ENCODE measurements at regions not wholly inside any gene's neighbourhood (a gene's known extent, or its start where the extent isn't known, plus 50 kb on each side); places are given as distances from the start of the nearest gene placed in this dataset.

DNA sequence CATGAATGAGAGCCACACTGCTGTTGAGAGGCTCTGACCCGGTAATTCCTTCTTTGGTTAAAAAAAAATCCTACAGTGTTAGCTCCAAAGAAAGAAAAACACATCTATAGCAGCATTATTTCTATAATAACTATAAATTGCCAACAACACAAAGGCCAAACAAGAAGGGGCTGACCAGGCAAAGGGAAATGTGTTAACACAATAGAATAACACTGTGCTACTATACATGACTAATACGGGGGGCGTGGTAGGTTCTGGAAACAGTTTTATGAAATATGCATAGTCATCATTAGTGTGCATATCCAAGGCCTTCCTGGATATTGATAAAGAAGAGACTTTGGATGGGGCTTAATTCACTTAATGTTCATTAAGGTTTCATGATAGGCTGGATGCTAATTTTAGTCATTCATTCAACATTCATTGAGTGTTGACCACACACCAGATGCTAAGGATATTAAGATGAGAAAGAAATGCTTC, 50.0 kb upstream of the CCL1 start:
- H3K4me1 ChIP-seq = peaks cover 0 to 4% (median 0%) of the 10 kb centered on the region in 4 donors
- no peaks in the 10 kb centered on the region for H3K36me3 ChIP-seq
- no peak for DNase-seq
- H3K4me3 ChIP-seq = no peak overlapping the region
- no peak overlapping the region for H3K27ac ChIP-seq
- WGBS, 2 donors = 71 to 77% methylated on average over 3 of the region's 3 CpGs
- TF ChIP-seq, protein P1, sequence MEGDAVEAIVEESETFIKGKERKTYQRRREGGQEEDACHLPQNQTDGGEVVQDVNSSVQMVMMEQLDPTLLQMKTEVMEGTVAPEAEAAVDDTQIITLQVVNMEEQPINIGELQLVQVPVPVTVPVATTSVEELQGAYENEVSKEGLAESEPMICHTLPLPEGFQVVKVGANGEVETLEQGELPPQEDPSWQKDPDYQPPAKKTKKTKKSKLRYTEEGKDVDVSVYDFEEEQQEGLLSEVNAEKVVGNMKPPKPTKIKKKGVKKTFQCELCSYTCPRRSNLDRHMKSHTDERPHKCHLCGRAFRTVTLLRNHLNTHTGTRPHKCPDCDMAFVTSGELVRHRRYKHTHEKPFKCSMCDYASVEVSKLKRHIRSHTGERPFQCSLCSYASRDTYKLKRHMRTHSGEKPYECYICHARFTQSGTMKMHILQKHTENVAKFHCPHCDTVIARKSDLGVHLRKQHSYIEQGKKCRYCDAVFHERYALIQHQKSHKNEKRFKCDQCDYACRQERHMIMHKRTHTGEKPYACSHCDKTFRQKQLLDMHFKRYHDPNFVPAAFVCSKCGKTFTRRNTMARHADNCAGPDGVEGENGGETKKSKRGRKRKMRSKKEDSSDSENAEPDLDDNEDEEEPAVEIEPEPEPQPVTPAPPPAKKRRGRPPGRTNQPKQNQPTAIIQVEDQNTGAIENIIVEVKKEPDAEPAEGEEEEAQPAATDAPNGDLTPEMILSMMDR (IDR thresholded peaks at IDR 0.05) = no peak
- TF ChIP-seq POLR2AphosphoS5 (IDR thresholded peaks at IDR 0.05) (no peak), EP300 (IDR thresholded peaks at IDR 0.05) (no peak), POLR2A (IDR thresholded peaks at IDR 0.05) (no peak)
- no peaks in the 10 kb centered on the region for H3K9me3 ChIP-seq
- peaks cover 0 to 7% (median 0%) of the 10 kb centered on the region in 4 donors for H3K27me3 ChIP-seq
- ATAC-seq (ENCODE audit: low FRiP score in 2 of 2) = no peak
